Uterus (tissue), 3 donors: ENCODE measurements at regions not wholly inside any gene's neighbourhood (a gene's known extent, or its start where the extent isn't known, plus 50 kb on each side); places are given as distances from the start of the nearest gene placed in this dataset.

Experiments used
- DNase-seq, 2 donors: peaks; one replicate each; pipeline ENCODE4 v3.0.0-alpha.2; 2019 to 2020
- H3K27ac ChIP-seq, 2 donors: fragments of 200-600 bp; sonication (generic); 1 replicate in 1 of 2; 2 replicates in 1 of 2; pipeline ENCODE4 v1.5.1; 2016 to 2018
- H3K27me3 ChIP-seq, 2 donors: fragments of 200-600 bp; sonication (generic); one replicate each; pipeline ENCODE4 v1.5.1; 2018 to 2019; ENCODE audit warnings: control low read depth in 1 of 2
- H3K36me3 ChIP-seq, 2 donors: fragments of 200-600 bp; sonication (generic); one replicate each; pipeline ENCODE4 v1.5.1; 2019; ENCODE audit warnings: control low read depth in 1 of 2
- H3K4me1 ChIP-seq, 2 donors: fragments of 200-600 bp; sonication (generic); one replicate each; pipeline ENCODE4 v1.5.1; 2018 to 2019; ENCODE audit warnings: control low read depth in 1 of 2
- H3K4me3 ChIP-seq, 2 donors: fragments of 200-600 bp; sonication (generic); 1 replicate in 1 of 2; 2 replicates in 1 of 2; pipeline ENCODE4 v1.5.1; 2018 to 2019; ENCODE audit warnings: mild to moderate bottlenecking in 1 of 2
- H3K9me3 ChIP-seq, 2 donors: fragments of 200-600 bp; sonication (generic); one replicate each; pipeline ENCODE4 v1.5.1; 2019; ENCODE audit warnings: control low read depth in 1 of 2
- CTCF ChIP-seq, 4 experiments: fragments of 200-600 bp in 2 of 4; fragments of 450-650 bp in 2 of 4; sonication (generic) in 2 of 4; IDR thresholded peaks; one replicate each; pipeline ENCODE4 v1.5.1; 2016 to 2019; ENCODE audit warnings: antibody characterized with exemption in 4 of 4, mild to moderate bottlenecking in 2 of 4, moderate library complexity in 1 of 4
- POLR2A ChIP-seq, 2 donors: fragments of 450-650 bp; IDR thresholded peaks; one replicate each; pipeline ENCODE4 v1.6.1; 2016; ENCODE audit warnings: antibody characterized with exemption in 2 of 2, mild to moderate bottlenecking in 1 of 2, moderate library complexity in 1 of 2
- intact Hi-C: fragments of 100-400 bp; cut with DNase I; formaldehyde crosslinking; loops from one replicate; pipeline ENCODE4 v1.15.1; 2023; ENCODE audit warnings: low total_unique reads
- donor health status: DM: yes; HTN: yes; CAD: no.

- TF ChIP-seq POLR2A (IDR thresholded peaks at IDR 0.05): no peak
- TF ChIP-seq CTCF (IDR thresholded peaks at IDR 0.05): no peak
- DNase-seq: no peak
- Histone ChIP-seq H3K27ac (no peak overlapping the region), H3K27me3 (no peaks in the 10 kb centered on the region), H3K36me3 (no peaks in the 10 kb centered on the region), H3K9me3 (peaks cover 0 to 4% of the 10 kb centered on the region in 2 donors), H3K4me1 (no peaks in the 10 kb centered on the region), H3K4me3 (no peak overlapping the region)
- intact Hi-C loops: no loop called here
Observed at GRCh38 chr6:48691420-48691819, 580.4 kb upstream of the PTCHD4 start.

GRCh38 chr6:48689498-48689897 lies 578.5 kb upstream of the PTCHD4 start:
- Histone ChIP-seq H3K9me3 (no peaks in the 10 kb centered on the region), H3K4me1 (no peaks in the 10 kb centered on the region), H3K27ac (no peak overlapping the region), H3K36me3 (no peaks in the 10 kb centered on the region), H3K27me3 (no peaks in the 10 kb centered on the region), H3K4me3 (no peak overlapping the region)
- no peak for TF ChIP-seq POLR2A (IDR thresholded peaks at IDR 0.05)
- no peak for TF ChIP-seq CTCF (IDR thresholded peaks at IDR 0.05)
- intact Hi-C loops: no loop called here
- DNase-seq: no peak

GRCh38 chr6:48678390-48678789 lies 567.4 kb upstream of the PTCHD4 start:
- Histone ChIP-seq H3K4me1 (no peaks in the 10 kb centered on the region), H3K9me3 (no peaks in the 10 kb centered on the region), H3K27ac (no peak overlapping the region), H3K36me3 (no peaks in the 10 kb centered on the region), H3K4me3 (no peak overlapping the region), H3K27me3 (no peaks in the 10 kb centered on the region)
- intact Hi-C loops: no loop called here
- no peak for DNase-seq
- no peak for TF ChIP-seq CTCF (IDR thresholded peaks at IDR 0.05)
- TF ChIP-seq POLR2A (IDR thresholded peaks at IDR 0.05): no peak

- intact Hi-C loops: no loop called here
- Histone ChIP-seq H3K27me3 (no peaks in the 10 kb centered on the region), H3K4me3 (no peak overlapping the region), H3K9me3 (no peaks in the 10 kb centered on the region), H3K4me1 (no peaks in the 10 kb centered on the region), H3K27ac (no peak overlapping the region), H3K36me3 (no peaks in the 10 kb centered on the region)
- TF ChIP-seq CTCF (IDR thresholded peaks at IDR 0.05) (no peak), POLR2A (IDR thresholded peaks at IDR 0.05) (no peak)
- DNase-seq: no peak
Observed at GRCh38 chr6:48671505-48671904, 560.5 kb upstream of the PTCHD4 start.

GRCh38 chr6:48670546-48670945 lies 559.5 kb upstream of the PTCHD4 start:
- intact Hi-C loops: no loop called here

More at GRCh38 chr6:48670546-48670945, 559.5 kb upstream of the PTCHD4 start:
- Histone ChIP-seq H3K4me1 (no peaks in the 10 kb centered on the region), H3K36me3 (no peaks in the 10 kb centered on the region), H3K27ac (no peak overlapping the region), H3K9me3 (no peaks in the 10 kb centered on the region), H3K27me3 (no peaks in the 10 kb centered on the region), H3K4me3 (no peak overlapping the region)
- DNase-seq: no peak
- no peak for TF ChIP-seq POLR2A (IDR thresholded peaks at IDR 0.05)
- no peak for TF ChIP-seq CTCF (IDR thresholded peaks at IDR 0.05)
